ENCODE measurements at regions not wholly inside any gene's neighbourhood (a gene's known extent, or its start where the extent isn't known, plus 50 kb on each side); places are given as distances from the start of the nearest gene placed in this dataset.

- no peak for TF ChIP-seq TEAD4 (CRISPR knock-in tag; IDR thresholded peaks at IDR 0.05)
- no peak for TF ChIP-seq CTCF (IDR thresholded peaks at IDR 0.05)
- TF ChIP-seq ETV6 (CRISPR knock-in tag; IDR thresholded peaks at IDR 0.05): no peak
- no peak for TF ChIP-seq ESRRA (CRISPR knock-in tag; IDR thresholded peaks at IDR 0.05; ENCODE audit: borderline replicate concordance)
- TF ChIP-seq, protein P1, sequence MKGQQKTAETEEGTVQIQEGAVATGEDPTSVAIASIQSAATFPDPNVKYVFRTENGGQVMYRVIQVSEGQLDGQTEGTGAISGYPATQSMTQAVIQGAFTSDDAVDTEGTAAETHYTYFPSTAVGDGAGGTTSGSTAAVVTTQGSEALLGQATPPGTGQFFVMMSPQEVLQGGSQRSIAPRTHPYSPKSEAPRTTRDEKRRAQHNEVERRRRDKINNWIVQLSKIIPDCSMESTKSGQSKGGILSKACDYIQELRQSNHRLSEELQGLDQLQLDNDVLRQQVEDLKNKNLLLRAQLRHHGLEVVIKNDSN (CRISPR knock-in tag; IDR thresholded peaks at IDR 0.05): no peak
- TF ChIP-seq USF2 (CRISPR knock-in tag; IDR thresholded peaks at IDR 0.05): no peak
- TF ChIP-seq JUN (CRISPR knock-in tag; IDR thresholded peaks at IDR 0.05): no peak
- TF ChIP-seq E2F4 (CRISPR knock-in tag; IDR thresholded peaks at IDR 0.05; ENCODE audit: borderline replicate concordance, low read depth): no peak
- TF ChIP-seq KAT7 (CRISPR knock-in tag; IDR thresholded peaks at IDR 0.05; ENCODE audit: borderline replicate concordance): no peak
- TF ChIP-seq, protein P2, sequence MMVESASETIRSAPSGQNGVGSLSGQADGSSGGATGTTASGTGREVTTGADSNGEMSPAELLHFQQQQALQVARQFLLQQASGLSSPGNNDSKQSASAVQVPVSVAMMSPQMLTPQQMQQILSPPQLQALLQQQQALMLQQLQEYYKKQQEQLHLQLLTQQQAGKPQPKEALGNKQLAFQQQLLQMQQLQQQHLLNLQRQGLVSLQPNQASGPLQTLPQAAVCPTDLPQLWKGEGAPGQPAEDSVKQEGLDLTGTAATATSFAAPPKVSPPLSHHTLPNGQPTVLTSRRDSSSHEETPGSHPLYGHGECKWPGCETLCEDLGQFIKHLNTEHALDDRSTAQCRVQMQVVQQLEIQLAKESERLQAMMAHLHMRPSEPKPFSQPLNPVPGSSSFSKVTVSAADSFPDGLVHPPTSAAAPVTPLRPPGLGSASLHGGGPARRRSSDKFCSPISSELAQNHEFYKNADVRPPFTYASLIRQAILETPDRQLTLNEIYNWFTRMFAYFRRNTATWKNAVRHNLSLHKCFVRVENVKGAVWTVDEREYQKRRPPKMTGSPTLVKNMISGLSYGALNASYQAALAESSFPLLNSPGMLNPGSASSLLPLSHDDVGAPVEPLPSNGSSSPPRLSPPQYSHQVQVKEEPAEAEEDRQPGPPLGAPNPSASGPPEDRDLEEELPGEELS (CRISPR knock-in tag; IDR thresholded peaks at IDR 0.05): no peak
- no peak for TF ChIP-seq ZNF671 (CRISPR knock-in tag; IDR thresholded peaks at IDR 0.05)
- no peak for TF ChIP-seq E2F5 (CRISPR knock-in tag; IDR thresholded peaks at IDR 0.05)
- no peak for TF ChIP-seq HMGXB4 (CRISPR knock-in tag; IDR thresholded peaks at IDR 0.05)
- TF ChIP-seq NR2C2 (CRISPR knock-in tag; IDR thresholded peaks at IDR 0.05): no peak
These were observed 107.0 kb downstream of the ARF6 start for GRCh38 chr14:49999826-50000379.
